EH (cell line): ENCODE measurements at regions not wholly inside any gene's neighbourhood (a gene's known extent, or its start where the extent isn't known, plus 50 kb on each side); places are given as distances from the start of the nearest gene placed in this dataset.
A peak's percentile ranks its signal among the peaks of the same experiment; 100 is the strongest.

Experiments
- DNase-seq: peaks from one replicate; pipeline ENCODE4 v3.0.0-alpha.2; 2015; ENCODE audit warnings: low read depth

- no peak for DNase-seq
Measured at GRCh38 chr3:64995857-64996551, 308.2 kb upstream of the ADAMTS9 start.

- DNase-seq = no peak
Measured at GRCh38 chr3:64993781-64994180, 306.0 kb upstream of the ADAMTS9 start.

GRCh38 chr3:64992530-64993285, 304.9 kb upstream of the ADAMTS9 start:
- DNase-seq = no peak

- no peak for DNase-seq
Measured at GRCh38 chr3:64988188-64988587, 300.4 kb upstream of the ADAMTS9 start.

- DNase-seq = no peak
Measured at GRCh38 chr3:64987726-64988125, 299.9 kb upstream of the ADAMTS9 start.

GRCh38 chr3:64985072-64985471, 297.3 kb upstream of the ADAMTS9 start:
- DNase-seq = peak; percentile 45

- no peak for DNase-seq
Measured at GRCh38 chr3:64983583-64984359, 296.0 kb upstream of the ADAMTS9 start.

- peak; percentile 35 for DNase-seq
Measured at GRCh38 chr3:64977308-64978100, 289.7 kb upstream of the ADAMTS9 start.

GRCh38 chr3:64976456-64976855, 288.7 kb upstream of the ADAMTS9 start:
- DNase-seq = no peak

GRCh38 chr3:64975147-64975546, 287.3 kb upstream of the ADAMTS9 start:
- no peak for DNase-seq

- no peak for DNase-seq
Measured at GRCh38 chr3:64974401-64974800, 286.6 kb upstream of the ADAMTS9 start.

- peak; percentile 4 for DNase-seq
Measured at GRCh38 chr3:64972793-64973192, 285.0 kb upstream of the ADAMTS9 start.

GRCh38 chr3:64971602-64972001, 283.8 kb upstream of the ADAMTS9 start:
- no peak for DNase-seq

GRCh38 chr3:64970634-64971033, 282.8 kb upstream of the ADAMTS9 start:
- no peak for DNase-seq

- no peak for DNase-seq
Measured at GRCh38 chr3:64961301-64961700, 273.5 kb upstream of the ADAMTS9 start.

GRCh38 chr3:64958199-64958843, 270.5 kb upstream of the ADAMTS9 start:
- DNase-seq = no peak

GRCh38 chr3:64957408-64958198, 269.8 kb upstream of the ADAMTS9 start:
- DNase-seq = no peak

- no peak for DNase-seq
Measured at GRCh38 chr3:64956711-64957325, 269.0 kb upstream of the ADAMTS9 start.

- DNase-seq = no peak
Measured at GRCh38 chr3:64954995-64955636, 267.3 kb upstream of the ADAMTS9 start.
